Sigmoid colon (tissue), 4 donors: ENCODE measurements at regions not wholly inside any gene's neighbourhood (a gene's known extent, or its start where the extent isn't known, plus 50 kb on each side); places are given as distances from the start of the nearest gene placed in this dataset.

Experiments
- EP300 ChIP-seq, 4 donors: sonication (generic); formaldehyde crosslinking; IDR thresholded peaks; one replicate each; pipeline ENCODE4 v1.6.1; 2017; ENCODE audit warnings: antibody characterized with exemption in 4 of 4
- POLR2A ChIP-seq, 2 donors: fragments of 450-650 bp; IDR thresholded peaks; one replicate each; pipeline ENCODE4 v1.6.1; 2016; ENCODE audit warnings: antibody characterized with exemption in 2 of 2, mild to moderate bottlenecking in 2 of 2, moderate library complexity in 2 of 2
- POLR2AphosphoS5 ChIP-seq, 4 donors: sonication (generic); formaldehyde crosslinking; IDR thresholded peaks; one replicate each; pipeline ENCODE4 v1.6.1; 2017; ENCODE audit warnings: antibody characterized with exemption in 4 of 4
- TF ChIP-seq, protein P1 (sequence below), 4 experiments: fragments of 450-650 bp in 3 of 4; fragments of 200-600 bp in 1 of 4; IDR thresholded peaks; one replicate each; pipeline ENCODE4 v1.5.1; 2016 to 2019; ENCODE audit warnings: antibody characterized with exemption in 4 of 4, mild to moderate bottlenecking in 3 of 4, moderate library complexity in 2 of 4

DNA sequence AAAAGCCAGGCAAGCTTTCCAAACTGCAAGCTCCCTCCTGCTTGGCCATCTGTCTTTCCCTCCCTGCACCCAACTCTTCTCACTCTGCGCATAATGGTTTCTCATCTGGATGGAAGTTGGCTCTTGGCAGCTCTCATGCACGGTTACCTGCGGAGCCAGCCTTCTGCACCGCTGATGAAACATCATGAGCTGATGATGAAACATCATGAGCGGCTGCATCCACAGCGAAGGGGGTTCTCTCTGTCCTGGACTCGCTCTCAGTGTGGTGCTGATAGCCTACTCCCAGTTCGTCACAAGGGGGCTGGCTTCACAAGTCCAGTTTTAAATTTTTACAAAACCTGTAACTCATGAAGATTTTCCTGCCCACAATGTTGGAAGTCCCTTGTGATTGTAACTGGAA, 457.5 kb downstream of the ACTR3B start:
- TF ChIP-seq, protein P1, sequence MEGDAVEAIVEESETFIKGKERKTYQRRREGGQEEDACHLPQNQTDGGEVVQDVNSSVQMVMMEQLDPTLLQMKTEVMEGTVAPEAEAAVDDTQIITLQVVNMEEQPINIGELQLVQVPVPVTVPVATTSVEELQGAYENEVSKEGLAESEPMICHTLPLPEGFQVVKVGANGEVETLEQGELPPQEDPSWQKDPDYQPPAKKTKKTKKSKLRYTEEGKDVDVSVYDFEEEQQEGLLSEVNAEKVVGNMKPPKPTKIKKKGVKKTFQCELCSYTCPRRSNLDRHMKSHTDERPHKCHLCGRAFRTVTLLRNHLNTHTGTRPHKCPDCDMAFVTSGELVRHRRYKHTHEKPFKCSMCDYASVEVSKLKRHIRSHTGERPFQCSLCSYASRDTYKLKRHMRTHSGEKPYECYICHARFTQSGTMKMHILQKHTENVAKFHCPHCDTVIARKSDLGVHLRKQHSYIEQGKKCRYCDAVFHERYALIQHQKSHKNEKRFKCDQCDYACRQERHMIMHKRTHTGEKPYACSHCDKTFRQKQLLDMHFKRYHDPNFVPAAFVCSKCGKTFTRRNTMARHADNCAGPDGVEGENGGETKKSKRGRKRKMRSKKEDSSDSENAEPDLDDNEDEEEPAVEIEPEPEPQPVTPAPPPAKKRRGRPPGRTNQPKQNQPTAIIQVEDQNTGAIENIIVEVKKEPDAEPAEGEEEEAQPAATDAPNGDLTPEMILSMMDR (IDR thresholded peaks at IDR 0.05), result no peak
- no peak for TF ChIP-seq POLR2AphosphoS5 (IDR thresholded peaks at IDR 0.05)
- TF ChIP-seq POLR2A (IDR thresholded peaks at IDR 0.05), result no peak
- no peak for TF ChIP-seq EP300 (IDR thresholded peaks at IDR 0.05)
